ENCODE measurements at regions not wholly inside any gene's neighbourhood (a gene's known extent, or its start where the extent isn't known, plus 50 kb on each side); places are given as distances from the start of the nearest gene placed in this dataset.

DNA sequence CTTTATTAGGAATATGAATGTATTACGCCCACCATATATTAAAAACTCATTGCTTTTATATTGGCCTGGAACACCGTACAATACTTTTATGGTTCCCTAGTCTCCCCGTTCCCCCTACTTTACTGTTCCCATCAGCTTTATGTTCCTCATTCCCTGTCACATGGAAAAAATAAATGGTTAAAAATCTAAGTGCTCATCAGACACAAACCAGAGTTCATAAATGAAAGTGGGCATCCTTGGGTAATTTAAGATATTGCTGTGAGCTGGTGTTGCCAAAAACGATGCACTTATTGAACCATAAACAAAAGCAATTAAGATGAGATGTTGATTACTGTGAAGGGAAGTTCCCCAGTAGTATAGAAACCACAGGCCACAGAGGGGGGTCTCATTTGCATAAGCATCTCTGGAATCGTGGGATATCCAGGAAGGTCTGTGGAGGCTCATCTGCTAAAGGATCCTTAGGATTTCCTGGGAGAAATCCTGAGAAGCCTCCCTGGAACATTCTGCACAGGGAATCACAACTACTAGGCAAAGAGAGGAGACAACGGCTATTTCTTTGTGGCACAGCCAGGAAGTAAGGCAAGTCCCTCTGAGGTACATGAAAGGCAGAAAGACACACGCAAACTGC, 591.4 kb upstream of the CDH11 start:
- no peak for DNase-seq (ENCODE audit: low read depth)
- no peak overlapping the region for H3K4me3 ChIP-seq (ENCODE audit: control insufficient read depth, low read depth, low read length)
- TF ChIP-seq, protein P1, sequence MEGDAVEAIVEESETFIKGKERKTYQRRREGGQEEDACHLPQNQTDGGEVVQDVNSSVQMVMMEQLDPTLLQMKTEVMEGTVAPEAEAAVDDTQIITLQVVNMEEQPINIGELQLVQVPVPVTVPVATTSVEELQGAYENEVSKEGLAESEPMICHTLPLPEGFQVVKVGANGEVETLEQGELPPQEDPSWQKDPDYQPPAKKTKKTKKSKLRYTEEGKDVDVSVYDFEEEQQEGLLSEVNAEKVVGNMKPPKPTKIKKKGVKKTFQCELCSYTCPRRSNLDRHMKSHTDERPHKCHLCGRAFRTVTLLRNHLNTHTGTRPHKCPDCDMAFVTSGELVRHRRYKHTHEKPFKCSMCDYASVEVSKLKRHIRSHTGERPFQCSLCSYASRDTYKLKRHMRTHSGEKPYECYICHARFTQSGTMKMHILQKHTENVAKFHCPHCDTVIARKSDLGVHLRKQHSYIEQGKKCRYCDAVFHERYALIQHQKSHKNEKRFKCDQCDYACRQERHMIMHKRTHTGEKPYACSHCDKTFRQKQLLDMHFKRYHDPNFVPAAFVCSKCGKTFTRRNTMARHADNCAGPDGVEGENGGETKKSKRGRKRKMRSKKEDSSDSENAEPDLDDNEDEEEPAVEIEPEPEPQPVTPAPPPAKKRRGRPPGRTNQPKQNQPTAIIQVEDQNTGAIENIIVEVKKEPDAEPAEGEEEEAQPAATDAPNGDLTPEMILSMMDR (IDR thresholded peaks at IDR 0.05; ENCODE audit: control insufficient read depth, insufficient read depth, low read depth, low read length, missing control alignments): no peak

DNA sequence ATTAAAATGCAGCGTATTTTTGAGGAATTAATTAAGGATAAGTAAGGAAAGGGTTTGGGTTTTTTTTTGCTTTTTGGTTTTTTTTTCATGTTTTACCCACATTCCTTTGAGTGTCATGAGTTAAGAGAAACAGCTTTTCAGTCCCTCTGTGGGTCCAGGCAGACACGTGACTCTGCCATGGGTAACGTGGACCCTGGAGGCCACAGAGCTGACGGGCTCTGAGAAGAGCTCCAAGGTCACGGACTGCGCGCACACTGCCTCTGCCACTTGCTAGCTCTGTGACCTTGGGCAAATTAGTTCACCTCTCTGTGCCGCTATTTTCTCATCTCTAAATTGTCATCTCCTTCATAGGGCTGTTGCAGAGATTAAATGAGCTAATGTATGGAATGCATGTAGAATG, 588.2 kb upstream of the CDH11 start:
- TF ChIP-seq, protein P1 (IDR thresholded peaks at IDR 0.05; ENCODE audit: control insufficient read depth, insufficient read depth, low read depth, low read length, missing control alignments): no peak
- H3K4me3 ChIP-seq (ENCODE audit: control insufficient read depth, low read depth, low read length): no peak overlapping the region
- no peak for DNase-seq (ENCODE audit: low read depth)

DNA sequence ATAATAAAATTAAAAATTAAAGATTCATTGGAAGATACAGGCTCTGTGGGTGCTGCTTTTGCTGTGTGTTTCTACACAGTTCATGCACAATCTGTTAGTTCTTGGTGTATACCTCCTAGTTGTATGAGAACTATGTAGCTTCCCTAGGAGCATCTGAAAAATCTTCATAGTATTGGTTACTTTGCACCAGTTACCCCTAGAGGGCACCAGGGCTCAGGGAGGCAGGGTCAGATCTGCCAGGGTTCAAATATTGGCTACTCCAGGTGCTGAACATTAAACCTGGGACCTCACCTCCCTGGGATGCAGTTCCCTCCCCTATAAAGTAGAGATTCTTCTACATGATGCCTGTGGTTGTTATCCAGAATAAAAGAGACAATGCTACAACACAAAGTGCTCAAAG, 583.0 kb upstream of the CDH11 start:
- TF ChIP-seq, protein P1 (IDR thresholded peaks at IDR 0.05; ENCODE audit: control insufficient read depth, insufficient read depth, low read depth, low read length, missing control alignments): peak; percentile 55

DNA sequence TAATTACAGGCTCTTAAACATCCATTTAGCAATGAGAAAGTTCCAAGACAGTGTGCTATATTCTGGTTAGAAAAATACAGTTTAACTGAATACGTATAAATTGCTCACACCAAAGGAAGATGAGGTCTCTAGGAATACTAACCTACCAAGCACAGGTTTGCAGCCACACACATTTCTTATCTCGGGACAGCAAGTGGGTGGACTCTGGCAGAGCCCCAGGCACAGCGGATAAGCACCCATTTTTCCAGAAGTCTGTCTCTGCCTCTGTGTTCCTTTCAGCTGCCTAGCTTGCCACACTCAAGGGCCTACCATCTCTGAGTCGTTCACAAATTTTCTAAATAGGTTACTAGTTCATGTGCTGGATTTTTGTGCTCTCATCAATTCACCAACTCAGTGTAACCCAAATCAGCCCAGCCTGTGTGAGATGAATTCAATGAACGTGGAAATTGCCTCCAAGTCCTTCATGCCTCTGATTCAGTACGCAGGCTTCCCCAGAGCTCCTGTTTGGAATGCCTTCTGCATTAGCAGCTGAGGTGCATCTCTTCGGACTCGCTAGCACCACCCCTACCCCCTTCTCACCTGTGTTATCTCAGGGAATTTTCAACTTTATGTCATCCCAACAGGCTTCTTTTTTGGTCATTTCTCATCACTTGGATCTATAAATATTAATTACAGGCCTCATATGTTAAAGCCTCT, 581.0 kb upstream of the CDH11 start:
- DNase-seq (ENCODE audit: low read depth): no peak
- no peak overlapping the region for H3K4me3 ChIP-seq (ENCODE audit: control insufficient read depth, low read depth, low read length)
- TF ChIP-seq, protein P1 (IDR thresholded peaks at IDR 0.05; ENCODE audit: control insufficient read depth, insufficient read depth, low read depth, low read length, missing control alignments): no peak

More for the DNA sequence above, 583.0 kb upstream of the CDH11 start:
- DNase-seq (ENCODE audit: low read depth): no peak
- no peak overlapping the region for H3K4me3 ChIP-seq (ENCODE audit: control insufficient read depth, low read depth, low read length)

DNA sequence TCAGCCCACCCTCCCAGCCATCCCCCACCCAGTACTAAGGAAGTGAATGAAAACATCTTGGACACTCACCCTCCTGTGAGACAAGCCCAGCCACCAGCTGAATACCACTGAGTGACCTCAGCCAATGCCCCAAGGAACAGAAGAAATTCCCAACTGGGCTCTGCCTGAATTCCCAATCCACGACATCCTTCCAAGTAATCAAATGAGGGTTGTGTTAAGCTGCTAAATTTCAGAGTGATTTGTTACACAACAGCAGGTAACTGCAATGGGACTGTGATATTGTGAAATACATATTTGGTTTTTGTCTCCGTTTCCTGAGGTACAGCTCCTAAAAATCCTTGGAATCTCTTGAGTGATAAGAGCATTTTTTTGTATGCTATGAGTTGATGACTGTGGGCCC, 578.7 kb upstream of the CDH11 start:
- H3K4me3 ChIP-seq (ENCODE audit: control insufficient read depth, low read depth, low read length): no peak overlapping the region
- peak; percentile 10 for DNase-seq (ENCODE audit: low read depth)
- TF ChIP-seq, protein P1 (IDR thresholded peaks at IDR 0.05; ENCODE audit: control insufficient read depth, insufficient read depth, low read depth, low read length, missing control alignments): no peak

DNA sequence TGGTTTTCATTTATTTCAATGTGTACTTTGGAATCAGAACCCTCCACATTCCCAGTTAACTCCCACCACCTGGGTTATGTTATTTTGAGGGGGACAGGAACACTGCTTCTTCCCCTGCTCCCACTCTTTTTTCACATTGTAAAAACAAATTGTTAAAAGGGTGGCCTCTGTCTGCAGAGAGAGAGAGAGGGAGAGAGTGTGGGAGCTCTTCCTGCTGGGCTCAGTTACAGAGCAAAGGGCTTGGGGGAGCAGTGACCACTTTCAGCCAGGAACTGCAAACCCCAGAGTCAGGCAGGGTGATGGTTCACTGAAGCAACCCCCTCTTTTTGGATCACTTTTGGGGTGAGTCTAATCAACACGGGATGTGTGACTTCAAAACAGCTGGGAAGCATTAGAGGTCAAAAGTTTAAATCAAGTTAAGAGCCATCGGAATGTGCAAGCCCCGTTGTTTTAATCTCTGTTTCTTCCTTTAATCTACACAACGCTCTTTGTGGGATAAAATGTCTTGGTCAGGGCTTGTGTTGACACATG, 577.0 kb upstream of the CDH11 start:
- no peak overlapping the region for H3K4me3 ChIP-seq (ENCODE audit: control insufficient read depth, low read depth, low read length)
- peak; percentile 28 for DNase-seq (ENCODE audit: low read depth)
- TF ChIP-seq, protein P1 (IDR thresholded peaks at IDR 0.05; ENCODE audit: control insufficient read depth, insufficient read depth, low read depth, low read length, missing control alignments): no peak

Measured in AG09309 (cell line).